GM18868 (cell line): ENCODE measurements at regions not wholly inside any gene's neighbourhood (a gene's known extent, or its start where the extent isn't known, plus 50 kb on each side); places are given as distances from the start of the nearest gene placed in this dataset.
"Not testable (repeated sequence)": the region's sequence is repeated elsewhere in the genome, so short reads cannot be mapped to it uniquely, and the experiment has no call there.

Experiments
- ATAC-seq: cut with Tn5 transposase; IDR thresholded peaks from one replicate; pipeline ENCODE4 v1.9.1; 2021; ENCODE audit warnings: mild to moderate bottlenecking, moderate library complexity; ENCODE audit not compliant: unreplicated experiment

GRCh38 chr10:118870467-118871243 is 115.9 kb upstream of the CACUL1 start:
- ATAC-seq: no peak

- no peak for ATAC-seq
Measured at GRCh38 chr10:118871244-118871865, 116.6 kb upstream of the CACUL1 start.

- no peak for ATAC-seq
Measured at GRCh38 chr10:118873091-118873737, 118.4 kb upstream of the CACUL1 start.

GRCh38 chr10:118873738-118874105 is 119.0 kb upstream of the CACUL1 start:
- ATAC-seq: no peak

- ATAC-seq: no peak
Measured at GRCh38 chr10:118874171-118874570, 119.4 kb upstream of the CACUL1 start.

GRCh38 chr10:118875087-118875486 is 120.3 kb upstream of the CACUL1 start:
- ATAC-seq: no peak

GRCh38 chr10:118882741-118883140 is 128.0 kb upstream of the CACUL1 start:
- ATAC-seq: no peak

- ATAC-seq: no peak
Measured at GRCh38 chr10:118892255-118892654, 137.3 kb upstream of the NANOS1 start.

GRCh38 chr10:118894891-118895290 is 134.6 kb upstream of the NANOS1 start:
- ATAC-seq: not testable (repeated sequence)

- ATAC-seq: no peak
Measured at GRCh38 chr10:118900617-118901016, 128.9 kb upstream of the NANOS1 start.

GRCh38 chr10:118901380-118901779 is 128.1 kb upstream of the NANOS1 start:
- ATAC-seq: no peak

- ATAC-seq: no peak
Measured at GRCh38 chr10:118901906-118902305, 127.6 kb upstream of the NANOS1 start.

- ATAC-seq: not testable (repeated sequence)
Measured at GRCh38 chr10:118902656-118903055, 126.9 kb upstream of the NANOS1 start.

GRCh38 chr10:118903251-118903650 is 126.3 kb upstream of the NANOS1 start:
- no peak for ATAC-seq

- ATAC-seq: no peak
Measured at GRCh38 chr10:118903691-118904090, 125.8 kb upstream of the NANOS1 start.

- no peak for ATAC-seq
Measured at GRCh38 chr10:118904286-118904685, 125.2 kb upstream of the NANOS1 start.

- no peak for ATAC-seq
Measured at GRCh38 chr10:118907051-118907450, 122.5 kb upstream of the NANOS1 start.

- ATAC-seq: no peak
Measured at GRCh38 chr10:118908557-118909256, 120.8 kb upstream of the NANOS1 start.

GRCh38 chr10:118910702-118911101 is 118.8 kb upstream of the NANOS1 start:
- no peak for ATAC-seq

- ATAC-seq: no peak
Measured at GRCh38 chr10:118911363-118911762, 118.2 kb upstream of the NANOS1 start.

GRCh38 chr10:118912961-118913600 is 116.4 kb upstream of the NANOS1 start:
- ATAC-seq: no peak
